Activated CD8-positive, alpha-beta T cell treated with anti-CD3 and anti-CD28 coated beads, Interleukin-2, amount 10 ng/mL, durations not matched to agents 7 days and 5 days (primary cell): ENCODE measurements at regions not wholly inside any gene's neighbourhood (a gene's known extent, or its start where the extent isn't known, plus 50 kb on each side); places are given as distances from the start of the nearest gene placed in this dataset.

Experiments
- ATAC-seq: fragments of 150-1000 bp; cut with Tn5 transposase; one replicate; pipeline ENCODE4 v1.10.0; 2021; ENCODE audit warnings: moderate library complexity
- CTCF ChIA-PET: fragments of 350-600 bp; sonication (Branson Sonifier 250); formaldehyde crosslinking; loops from one replicate; lab custom pipeline; 2021; ENCODE audit warnings: antibody characterized with exemption; lab: Charles Lee
- POLR2A ChIA-PET: fragments of 350-600 bp; sonication (Branson Sonifier 250); formaldehyde crosslinking; loops from one replicate; lab custom pipeline; 2021; ENCODE audit warnings: antibody characterized with exemption; lab: Charles Lee
- DNase-seq: peaks from one replicate; pipeline ENCODE4 v3.0.0-alpha.2; 2020
- H3K27ac Mint-ChIP-seq: one replicate; pipeline ENCODE4 v1.8.0; 2021; ENCODE audit warnings: mild to moderate bottlenecking, mixed read lengths
- H3K27me3 Mint-ChIP-seq: one replicate; pipeline ENCODE4 v1.8.0; 2021; ENCODE audit warnings: low read depth, mixed read lengths
- H3K36me3 Mint-ChIP-seq: one replicate; pipeline ENCODE4 v1.8.0; 2021; ENCODE audit warnings: low read depth, mixed read lengths
- H3K4me1 Mint-ChIP-seq: one replicate; pipeline ENCODE4 v1.8.0; 2021; ENCODE audit warnings: low read depth, mixed read lengths
- H3K4me3 Mint-ChIP-seq: one replicate; pipeline ENCODE4 v1.8.0; 2021; ENCODE audit warnings: mild to moderate bottlenecking, mixed read lengths
- H3K9me3 Mint-ChIP-seq: one replicate; pipeline ENCODE4 v1.8.0; 2022; ENCODE audit warnings: mixed read lengths; ENCODE audit not compliant: insufficient read depth

DNA sequence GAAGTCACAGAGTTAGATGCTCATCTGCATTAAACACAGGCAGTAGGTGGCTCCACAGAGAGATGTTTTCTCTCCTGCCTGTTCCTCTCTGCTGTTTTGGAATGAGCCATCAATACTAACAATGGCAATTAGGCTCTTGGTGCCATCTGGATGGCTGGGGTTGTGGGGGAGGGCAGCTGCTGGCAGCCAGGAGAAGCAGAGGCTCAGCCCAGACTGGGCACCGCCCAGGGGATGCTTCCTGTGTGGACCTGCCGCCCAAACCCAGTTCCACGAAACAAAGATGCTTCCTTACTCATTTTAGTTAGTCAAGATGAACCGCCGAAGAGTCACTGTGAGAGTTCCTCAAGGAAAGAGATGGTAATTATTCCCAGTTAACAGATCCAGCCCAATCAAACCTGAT is 50.8 kb upstream of the PCDH8 start:
- DNase-seq, result no peak
- ChIA-PET POLR2A (no interaction called here), CTCF (no interaction called here)
- no peaks in the 10 kb centered on the region for H3K36me3 Mint-ChIP-seq
- H3K9me3 Mint-ChIP-seq, result no peaks in the 10 kb centered on the region
- H3K4me1 Mint-ChIP-seq, result no peaks in the 10 kb centered on the region
- no peak for ATAC-seq
- no peak overlapping the region for H3K27ac Mint-ChIP-seq
- no peak overlapping the region for H3K4me3 Mint-ChIP-seq
- no peaks in the 10 kb centered on the region for H3K27me3 Mint-ChIP-seq
